UCSD-AML1 (cell line): ENCODE measurements at regions not wholly inside any gene's neighbourhood (a gene's known extent, or its start where the extent isn't known, plus 50 kb on each side); places are given as distances from the start of the nearest gene placed in this dataset.

Experiments
- DNase-seq: peaks from one replicate; lab custom pipeline; 2025; ENCODE audit not compliant: unreplicated experiment; lab: John Stamatoyannopoulos, UW

DNA sequence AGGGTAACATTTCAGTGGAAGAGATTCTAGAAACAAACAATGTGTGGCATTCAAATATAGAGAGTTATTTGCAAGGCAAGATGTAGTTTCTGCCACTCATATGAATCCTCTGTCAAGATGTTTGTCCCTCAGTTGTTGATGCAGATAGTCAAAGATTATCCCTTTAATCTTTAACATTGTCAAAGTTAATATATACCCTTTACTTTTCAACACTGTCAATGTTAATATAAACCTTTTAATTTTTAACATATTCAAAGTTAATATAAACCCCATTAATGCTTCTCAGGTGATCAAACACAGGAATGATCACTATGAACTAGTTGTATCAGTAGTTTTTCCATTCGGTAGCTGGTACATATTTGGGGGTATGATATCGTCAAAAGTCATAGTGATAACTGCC is 51.9 kb upstream of the PICALM start:
- DNase-seq, result no peak

GRCh38 chr11:86119906-86120305 is 51.0 kb upstream of the PICALM start:
- DNase-seq, result no peak

GRCh38 chr11:86119077-86119476 is 50.2 kb upstream of the PICALM start:
- no peak for DNase-seq
